NCI-H510A treated with DMSO at 0.1 percent for 48 hours (cell line): ENCODE measurements at regions not wholly inside any gene's neighbourhood (a gene's known extent, or its start where the extent isn't known, plus 50 kb on each side); places are given as distances from the start of the nearest gene placed in this dataset.
"Not testable (repeated sequence)": the region's sequence is repeated elsewhere in the genome, so short reads cannot be mapped to it uniquely, and the experiment has no call there.

ENCODE experiments used
- DNase-seq: peaks from one replicate; lab custom pipeline; 2025; lab: John Stamatoyannopoulos, UW

DNA sequence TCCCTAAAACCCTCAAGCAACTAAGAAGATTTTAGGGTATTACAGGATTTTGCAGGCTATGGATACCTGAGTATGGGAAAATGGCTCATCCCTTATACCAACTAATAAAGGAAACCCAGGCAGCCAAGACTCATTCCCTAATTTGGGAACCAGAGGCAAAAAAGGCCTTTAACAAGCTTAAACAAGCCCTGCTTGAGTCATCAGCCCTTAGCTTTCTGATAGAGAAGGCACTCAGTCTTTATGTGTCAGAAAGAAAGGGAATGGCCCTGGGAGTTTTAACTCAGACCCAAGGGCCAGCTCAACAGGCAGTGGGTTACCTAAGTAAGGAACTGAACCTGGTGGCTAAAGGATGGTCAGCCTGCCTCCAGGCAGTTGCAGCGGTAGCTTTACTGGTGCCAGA, 96.9 kb upstream of the RMP24 start:
- DNase-seq = no peak

DNA sequence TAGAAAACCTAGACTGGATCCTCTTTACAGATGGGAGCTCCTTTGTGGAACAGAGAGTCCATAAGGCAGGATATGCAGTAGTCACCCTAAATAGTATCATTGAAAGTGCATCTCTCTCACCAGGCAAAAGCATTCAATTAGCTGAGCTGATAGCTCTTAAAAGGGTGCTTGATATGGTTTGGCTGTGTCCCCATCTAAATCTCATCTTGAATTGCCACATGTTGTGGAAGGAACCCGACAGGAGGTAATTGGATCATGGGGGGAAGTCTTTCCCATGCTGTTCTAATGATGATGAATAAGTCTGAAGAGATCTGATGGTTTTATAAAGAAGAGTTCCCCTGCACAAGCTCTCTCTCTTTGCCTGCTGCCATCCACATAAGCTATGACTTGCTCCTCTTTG, 96.2 kb upstream of the RMP24 start:
- DNase-seq = no peak

DNA sequence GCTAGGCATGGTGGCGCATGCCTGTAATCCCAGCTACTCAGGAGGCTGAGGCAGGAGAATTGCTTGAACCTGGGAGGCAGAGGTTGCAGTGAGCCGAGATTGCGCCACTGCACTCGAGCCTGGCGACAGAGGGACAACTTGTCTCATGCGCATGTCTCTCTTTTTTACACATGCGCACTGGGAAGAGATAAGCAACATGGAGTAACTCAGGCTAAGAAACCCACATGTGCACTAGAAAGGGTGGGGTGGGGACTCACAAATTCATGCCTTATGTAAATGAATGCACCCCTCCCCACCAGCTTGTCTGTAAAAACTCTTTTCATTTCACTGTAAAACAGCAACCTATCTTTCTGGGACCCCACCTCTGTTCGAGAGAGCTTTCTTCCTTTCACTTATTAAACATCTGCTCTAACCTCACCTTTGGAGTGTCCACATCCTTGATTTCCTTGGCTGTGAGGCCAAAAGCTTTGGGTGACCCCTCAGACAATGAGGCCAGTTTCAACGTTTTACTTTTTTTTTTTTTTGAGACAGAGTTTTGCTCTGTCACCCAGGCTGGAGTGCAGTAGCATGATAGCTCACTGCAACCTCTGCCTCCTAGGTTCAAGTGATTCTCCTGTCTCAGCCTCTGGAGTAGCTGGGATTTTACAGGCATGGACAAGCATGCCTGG, 91.6 kb upstream of the RMP24 start:
- DNase-seq = no peak

DNA sequence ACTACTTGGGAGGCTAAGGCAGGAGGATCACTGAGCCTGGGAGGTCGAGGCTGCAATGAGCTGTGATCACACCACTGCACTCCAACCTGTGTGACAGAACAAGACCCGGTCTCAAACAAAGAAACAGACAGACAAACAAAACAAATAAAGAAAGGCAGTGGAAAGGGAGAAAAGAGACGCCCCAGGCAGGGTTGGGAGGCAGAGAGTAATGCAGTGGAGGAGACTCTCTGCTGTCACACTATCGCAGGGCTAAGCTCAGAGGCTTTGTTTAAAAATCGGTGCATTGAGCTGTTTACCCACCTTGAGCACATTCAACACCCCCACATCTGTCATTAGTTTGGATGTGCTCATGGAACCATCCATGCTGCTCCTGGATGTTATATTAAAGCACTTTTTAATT, 84.2 kb upstream of the RMP24 start:
- no peak for DNase-seq

DNA sequence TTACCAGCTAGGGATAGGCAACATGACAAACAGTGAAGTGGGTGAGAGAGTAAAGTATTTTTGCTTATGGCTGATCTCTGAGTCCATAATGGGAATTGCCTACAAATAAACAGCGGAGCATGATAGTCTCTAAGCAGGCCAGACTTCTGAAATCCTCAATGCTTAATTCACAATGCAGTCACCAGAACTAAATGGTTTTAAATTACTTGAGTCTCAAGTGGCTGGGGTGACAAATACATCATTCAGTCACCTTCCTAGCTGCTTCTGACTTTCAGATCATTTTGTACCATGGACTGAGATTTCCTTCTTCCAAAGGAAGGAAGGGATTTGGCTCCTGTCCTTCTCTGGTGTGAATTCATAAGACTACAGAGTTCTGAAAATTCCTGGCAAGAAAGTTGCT, 82.8 kb upstream of the RMP24 start:
- DNase-seq = no peak

DNA sequence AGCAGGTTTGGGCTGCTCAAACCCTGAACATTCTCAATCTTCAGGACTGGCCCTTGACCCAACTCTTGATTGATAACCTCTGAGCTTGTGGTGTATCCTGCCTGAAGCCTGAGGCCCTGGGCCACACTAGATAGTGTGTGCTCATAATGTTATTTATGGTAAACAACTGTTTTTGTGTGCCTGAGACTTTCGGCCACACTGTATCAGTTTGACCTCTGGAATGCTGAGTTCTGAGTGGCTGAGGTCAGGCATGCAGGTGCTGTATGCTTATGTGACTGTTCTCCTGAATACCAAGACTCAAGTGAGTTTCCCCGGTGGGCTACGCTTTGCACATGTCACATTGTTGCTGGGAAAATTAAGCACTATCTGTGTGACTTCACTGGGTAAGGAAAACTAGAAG, 82.2 kb upstream of the RMP24 start:
- no peak for DNase-seq

DNA sequence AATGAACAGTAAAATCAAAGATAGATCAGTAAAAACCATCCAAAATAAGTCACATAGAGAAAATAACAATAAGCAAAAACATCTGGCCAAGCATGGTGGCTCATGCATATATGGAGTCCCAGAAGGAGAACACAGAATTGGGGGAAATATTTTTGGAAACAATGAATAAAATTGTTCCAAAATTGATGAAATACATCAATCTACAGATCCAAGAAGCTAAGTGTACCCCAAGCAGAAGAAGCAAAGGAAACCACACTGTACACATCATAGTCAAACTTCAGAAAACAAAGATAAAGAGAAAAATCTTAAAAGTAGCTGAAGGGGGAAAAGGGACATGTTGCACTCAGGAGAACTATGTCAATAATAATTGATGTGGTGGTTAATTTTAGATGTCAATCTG, 80.4 kb upstream of the RMP24 start:
- no peak for DNase-seq

DNA sequence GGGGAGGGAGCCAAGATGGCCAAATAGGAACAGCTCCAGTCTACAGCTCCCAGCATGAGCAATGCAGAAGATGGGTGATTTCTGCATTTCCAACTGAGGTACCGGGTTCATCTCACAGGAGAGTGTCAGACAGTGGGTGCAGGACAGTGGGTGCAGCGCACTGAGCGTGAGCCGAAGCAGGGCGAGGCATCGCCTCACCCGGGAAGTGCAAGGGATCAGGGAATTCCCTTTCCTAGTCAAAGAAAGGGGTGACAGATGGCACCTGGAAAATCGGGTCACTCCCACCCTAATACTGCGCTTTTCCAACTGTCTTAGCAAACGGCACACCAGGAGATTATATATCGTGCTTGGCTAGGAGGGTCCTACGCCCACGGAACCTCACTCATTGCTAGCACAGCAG, 75.0 kb upstream of the RMP24 start:
- not testable (repeated sequence) for DNase-seq

DNA sequence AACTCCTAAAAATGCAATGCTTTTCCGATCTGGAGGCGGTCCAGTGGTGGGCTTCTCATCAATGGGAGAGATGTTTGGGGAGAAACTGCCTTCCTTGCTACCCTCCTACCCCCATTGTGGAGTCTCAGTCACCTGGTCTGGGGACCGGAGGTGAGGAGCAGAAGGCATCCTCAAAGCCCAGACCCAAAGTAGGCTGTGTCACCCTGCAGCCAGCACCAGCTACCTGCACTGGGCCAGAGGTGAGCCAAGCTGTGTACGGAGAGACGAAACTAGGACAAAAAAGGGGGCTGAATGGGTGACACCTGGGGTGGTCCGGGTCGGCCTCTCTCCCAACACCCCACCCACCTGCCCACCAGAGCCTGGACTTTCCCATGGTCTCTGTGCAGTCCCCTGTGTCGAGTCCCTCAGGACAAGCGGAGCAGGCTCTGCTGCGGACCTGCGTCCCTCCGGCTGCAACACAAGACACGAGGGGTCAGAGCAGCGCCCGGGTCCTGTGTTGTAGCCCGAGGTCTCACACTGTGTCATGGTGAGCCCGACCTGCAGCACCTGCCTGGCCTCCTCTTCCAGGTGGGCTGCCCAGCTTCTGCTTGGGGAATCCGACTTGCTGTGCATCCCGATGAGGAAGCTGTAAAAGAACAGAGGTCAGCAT, 68.0 kb upstream of the RMP24 start:
- DNase-seq = no peak

DNA sequence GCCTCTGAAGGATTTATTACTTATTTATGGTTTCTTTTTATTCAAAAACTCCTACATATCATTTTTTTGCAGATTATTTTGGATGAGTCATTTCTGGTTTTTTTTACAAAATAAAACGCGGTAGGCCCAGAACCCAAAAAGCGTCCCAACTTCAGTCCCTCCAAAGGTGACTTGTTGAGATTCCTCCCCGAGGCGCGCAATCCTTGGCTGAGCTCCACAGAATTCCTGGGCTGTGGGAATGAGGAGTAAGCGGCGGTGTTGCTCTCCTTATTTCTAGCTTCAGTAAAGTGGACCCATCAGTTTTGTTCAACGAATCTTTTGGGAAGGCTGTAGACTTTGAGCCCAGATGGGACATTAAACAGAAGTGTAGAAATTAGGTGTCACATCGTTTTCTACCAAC, 67.0 kb upstream of the RMP24 start:
- no peak for DNase-seq

DNA sequence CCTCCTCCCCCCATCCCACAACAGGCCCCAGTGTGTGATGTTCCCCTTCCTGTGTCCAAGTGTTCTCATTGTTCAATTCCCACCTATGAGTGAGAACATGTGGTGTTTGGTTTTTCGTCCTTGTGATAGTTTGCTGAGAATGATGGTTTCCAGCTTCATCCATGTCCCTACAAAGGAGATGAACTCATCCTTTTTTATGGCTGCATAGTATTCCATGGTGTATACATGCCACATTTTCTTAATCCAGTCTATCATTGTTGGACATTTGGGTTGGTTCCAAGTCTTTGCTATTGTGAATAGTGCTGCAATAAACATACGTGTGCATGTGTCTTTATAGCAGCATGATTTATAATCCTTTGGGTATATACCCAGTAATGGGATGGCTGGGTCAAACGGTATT, 66.2 kb upstream of the RMP24 start:
- DNase-seq = not testable (repeated sequence)

DNA sequence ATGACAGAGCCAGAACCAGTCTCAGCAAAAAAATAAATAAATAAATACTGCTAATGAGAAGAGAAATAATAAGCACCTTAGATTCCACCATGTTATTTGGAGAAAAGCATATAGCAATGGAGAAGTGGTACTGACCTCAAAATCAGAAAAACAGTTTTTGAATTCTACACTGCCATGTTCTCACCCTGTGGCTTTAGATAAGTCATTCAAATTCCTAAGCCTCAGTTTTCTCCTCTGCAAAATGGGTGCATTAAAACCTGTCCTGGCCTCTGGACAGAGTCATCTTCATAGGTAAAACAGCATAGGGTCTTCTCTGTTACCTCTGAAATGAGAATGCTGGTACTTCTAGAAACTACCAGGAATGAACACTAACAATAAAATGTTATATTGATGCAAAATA, 62.2 kb upstream of the RMP24 start:
- no peak for DNase-seq

DNA sequence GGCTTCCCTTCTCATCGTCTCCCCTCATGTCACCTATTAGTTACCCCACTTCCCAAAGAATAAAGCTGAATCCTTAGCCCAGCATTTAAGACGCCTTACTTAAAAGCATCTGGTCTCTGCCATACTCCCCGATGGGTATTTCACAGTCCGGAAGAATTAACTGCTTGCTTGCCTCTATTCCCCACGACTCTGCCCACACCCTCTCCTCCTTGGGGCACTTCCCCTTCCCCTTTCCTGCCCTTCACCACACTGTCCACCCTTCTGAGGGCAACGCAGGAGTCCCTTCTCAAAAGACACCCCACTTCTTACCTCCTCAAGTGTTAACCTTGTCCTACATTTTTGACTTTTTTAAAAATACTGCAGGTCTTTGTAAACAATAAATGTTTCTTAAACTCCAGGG, 60.1 kb upstream of the RMP24 start:
- DNase-seq = no peak

DNA sequence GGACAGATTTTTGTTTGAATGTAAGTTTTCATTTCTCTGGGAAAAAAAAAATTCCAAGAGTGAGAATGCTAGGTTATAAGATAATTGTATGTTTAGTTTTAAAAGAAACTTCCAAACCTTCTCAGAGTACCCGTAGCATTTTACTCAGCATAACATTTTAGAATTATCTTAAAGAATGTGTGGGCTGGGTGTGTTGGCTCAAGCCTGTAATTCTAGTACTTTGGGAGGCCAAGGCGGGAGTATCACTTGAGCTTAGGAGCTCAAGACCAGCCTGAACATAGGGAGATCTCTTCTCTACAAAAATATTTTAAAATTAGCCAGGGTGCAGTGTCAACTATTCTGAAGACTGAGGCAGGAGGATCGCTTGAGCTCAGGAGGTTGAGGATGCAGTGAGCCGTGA, 57.4 kb upstream of the RMP24 start:
- no peak for DNase-seq

DNA sequence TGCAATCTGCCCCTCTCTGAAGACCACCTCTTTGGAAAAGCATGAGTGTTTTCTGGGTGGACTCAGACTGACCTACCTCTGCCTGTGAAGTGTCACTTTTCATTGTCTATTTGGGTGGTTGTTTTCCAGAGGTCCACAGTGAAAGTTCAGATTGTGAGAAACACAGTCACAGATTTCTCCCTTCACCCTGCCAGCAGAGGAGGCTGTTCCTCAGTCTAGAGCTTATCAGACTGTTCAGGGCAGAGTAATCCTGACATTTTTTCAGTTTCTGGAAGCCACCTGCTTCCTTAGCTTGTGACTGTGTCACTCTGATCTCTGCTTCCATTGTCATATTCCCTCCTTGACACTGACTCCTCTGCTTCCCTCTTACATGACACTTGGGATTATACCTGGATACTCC, 55.4 kb upstream of the RMP24 start:
- DNase-seq = no peak

DNA sequence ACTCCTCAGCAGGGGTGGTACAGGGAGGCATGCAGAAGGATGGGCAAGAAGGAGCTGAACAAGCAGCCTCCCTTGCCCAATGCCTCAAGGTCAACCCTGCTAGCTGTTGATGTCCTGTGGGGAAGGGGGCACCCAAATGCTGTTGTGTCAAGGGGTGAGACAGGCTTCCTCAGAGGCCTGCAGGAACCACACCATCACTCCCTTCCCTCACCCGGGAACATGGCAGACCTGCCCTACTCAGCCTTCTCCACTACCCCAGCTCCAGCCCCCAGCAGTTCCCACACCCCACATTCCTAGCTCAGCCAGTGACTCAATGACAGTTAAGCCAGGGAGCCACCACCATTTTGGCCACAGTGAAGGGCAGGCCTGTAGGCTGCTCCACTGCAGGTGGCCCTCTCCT, 53.9 kb upstream of the RMP24 start:
- no peak for DNase-seq

DNA sequence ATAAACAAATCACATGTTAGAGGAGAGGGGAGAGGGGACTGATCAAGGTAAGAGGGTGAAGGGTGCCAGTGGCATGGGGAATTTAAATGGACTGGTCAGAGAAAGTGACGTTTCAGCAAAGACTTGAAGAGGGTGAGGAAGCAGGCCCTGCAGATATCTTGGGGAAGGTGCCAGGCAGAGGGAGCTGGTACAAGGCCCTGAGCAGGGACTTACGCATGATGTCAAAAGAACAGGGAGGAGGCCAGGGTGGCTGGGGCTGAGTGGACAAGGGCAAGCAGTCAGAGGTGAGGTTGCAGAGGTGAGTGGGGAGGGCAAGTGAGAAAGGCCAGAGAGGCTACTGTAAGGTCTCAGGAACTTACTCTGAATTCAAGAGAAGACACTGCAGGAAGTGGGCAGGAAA, 53.3 kb upstream of the RMP24 start:
- DNase-seq = no peak

DNA sequence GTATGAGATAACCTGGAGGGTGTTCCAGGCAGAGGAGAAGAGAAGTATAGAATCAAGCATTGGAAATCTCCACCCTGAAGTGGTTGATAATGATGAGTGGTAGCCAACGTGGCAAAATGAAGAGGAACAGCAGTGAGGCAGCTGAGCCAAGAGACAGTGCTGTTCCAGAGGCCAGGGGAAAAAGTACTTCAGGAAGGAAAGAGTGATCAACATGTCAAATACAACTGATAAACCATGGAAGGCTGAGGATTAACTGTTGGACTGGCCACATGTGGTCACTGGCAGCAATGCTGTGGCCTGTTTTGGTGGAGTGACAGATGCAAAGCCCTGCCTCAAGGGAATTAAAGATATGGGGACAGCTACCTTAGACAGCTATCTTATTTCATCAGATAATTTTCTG, 51.9 kb upstream of the RMP24 start:
- no peak for DNase-seq
